HepG2 (cell line): ENCODE measurements at regions not wholly inside any gene's neighbourhood (a gene's known extent, or its start where the extent isn't known, plus 50 kb on each side); places are given as distances from the start of the nearest gene placed in this dataset.

ENCODE experiments used
- ATAC-seq: fragments of 200-7000 bp; cut with Tn5 transposase; 3 replicates; pipeline ENCODE4 v1.9.1; 2020; ENCODE audit warnings: mild to moderate bottlenecking, moderate library complexity
- BruUV-seq: library from RNA; stranded (reverse); fragments of 400-500 nt; replicated peaks from 2 replicates; lab custom pipeline; 2021; lab: Mats Ljungman, UMichigan
- CTCF ChIA-PET: fragments of 300-600 bp; formaldehyde crosslinking; extraction: SDS; loops from one replicate; lab custom pipeline; 2021; ENCODE audit warnings: low total read pairs, inconsistent platforms, low intra/inter-chr PET ratio; lab: Yijun Ruan, JAX
- POLR2A ChIA-PET: fragments of 350-600 bp; sonication (Branson Sonifier 250); formaldehyde crosslinking; loops from one replicate; lab custom pipeline; 2020; ENCODE audit warnings: antibody characterized with exemption, inconsistent platforms; lab: Yijun Ruan, JAX
- DNase-seq: peaks from one replicate; pipeline ENCODE4 v3.0.0-alpha.2; 2015; ENCODE audit warnings: low spot score
- FAIRE-seq: peaks from 3 replicates; lab custom pipeline; 2011; peaks lifted over from hg19 to GRCh38; lab: Jason Lieb, UNC
- H2AFZ ChIP-seq: one replicate; pipeline ENCODE4 v1.6.1; 2011; ENCODE audit warnings: low read length, inconsistent platforms
- H3K27ac ChIP-seq: fragments of 300-600 bp; 3 replicates; pipeline ENCODE4 v1.8.0; 2011; ENCODE audit warnings: mixed run types, mild to moderate bottlenecking, mixed read lengths, low read length, inconsistent platforms; ENCODE audit not compliant: insufficient read depth; ENCODE audit errors: extremely low read length
- H3K27me3 ChIP-seq, 2 experiments: fragments of 200-600 bp in 1 of 2; 2 replicates in 1 of 2; 3 replicates in 1 of 2; pipeline versions ENCODE4 v1.6.0 to v1.8.0; 2011; ENCODE audit warnings: low read length in 2 of 2, mild to moderate bottlenecking in 2 of 2, moderate library complexity in 2 of 2, inconsistent platforms in 1 of 2; ENCODE audit not compliant: insufficient read depth in 2 of 2, control insufficient read depth in 1 of 2
- H3K36me3 ChIP-seq, 2 experiments: fragments of 200-600 bp in 1 of 2; replicated peaks in 1 of 2; 2 replicates in 1 of 2; 3 replicates in 1 of 2; pipeline versions ENCODE4 v1.5.1 to v1.8.0; 2011; ENCODE audit warnings: low read length in 2 of 2, inconsistent platforms in 1 of 2; ENCODE audit not compliant: insufficient read depth in 2 of 2, control insufficient read depth in 1 of 2
- H3K4me1 ChIP-seq: 2 replicates; pipeline ENCODE4 v1.5.1; 2012; ENCODE audit warnings: low read length, inconsistent platforms; ENCODE audit not compliant: insufficient read depth
- H3K4me2 ChIP-seq: 2 replicates; pipeline ENCODE4 v1.6.0; 2011; ENCODE audit warnings: low read depth, low read length, inconsistent platforms
- H3K4me3 ChIP-seq, 3 experiments: fragments of 200-600 bp in 1 of 3; sonication (generic), shearing (Covaris generic) in 1 of 3; replicated peaks in 1 of 3; 2 replicates each; pipeline ENCODE4 v1.5.1; 2011 to 2016; ENCODE audit warnings: low read length in 3 of 3, inconsistent platforms in 2 of 3, low read depth in 2 of 3, mild to moderate bottlenecking in 2 of 3, control low read depth in 1 of 3, mixed read lengths in 1 of 3; ENCODE audit not compliant: insufficient read depth in 1 of 3
- H3K79me2 ChIP-seq: one replicate; pipeline ENCODE4 v1.6.1; 2011; ENCODE audit warnings: low read length, inconsistent platforms; ENCODE audit not compliant: insufficient read depth
- H3K9ac ChIP-seq: 2 replicates; pipeline ENCODE4 v1.6.0; 2011; ENCODE audit warnings: mild to moderate bottlenecking, low read depth, low read length, inconsistent platforms; ENCODE audit not compliant: insufficient read depth
- H3K9me3 ChIP-seq: 2 replicates; pipeline ENCODE4 v1.5.1; 2012; ENCODE audit warnings: mild to moderate bottlenecking, low read length
- H4K20me1 ChIP-seq: 2 replicates; pipeline ENCODE4 v1.6.0; 2011; ENCODE audit warnings: inconsistent platforms, mild to moderate bottlenecking, low read length, moderate library complexity; ENCODE audit not compliant: insufficient read depth
- ISL2 ChIP-seq: sonication (generic); formaldehyde crosslinking; IDR thresholded peaks from 2 replicates; pipeline ENCODE4 v1.5.0; 2020; ENCODE audit warnings: missing genetic modification reagents
- NCOA1 ChIP-seq: sonication (generic); formaldehyde crosslinking; IDR thresholded peaks from 2 replicates; pipeline ENCODE4 v1.9.0; 2021; ENCODE audit warnings: missing genetic modification reagents
- NFATC3 ChIP-seq: sonication (generic); formaldehyde crosslinking; IDR thresholded peaks from 2 replicates; pipeline ENCODE4 v1.5.1; 2020; ENCODE audit warnings: mild to moderate bottlenecking, missing genetic modification reagents
- NFE2 ChIP-seq: sonication (generic); formaldehyde crosslinking; IDR thresholded peaks from 2 replicates; pipeline ENCODE4 v1.4.0; 2020; ENCODE audit warnings: missing genetic modification reagents
- SYNCRIP ChIP-seq: fragments of 200-400 bp; formaldehyde crosslinking; IDR thresholded peaks from 2 replicates; pipeline ENCODE4 v1.6.1; 2018; ENCODE audit warnings: mild to moderate bottlenecking, low read depth, low read length; ENCODE audit not compliant: insufficient read depth
- ZBTB20 ChIP-seq: sonication (generic); formaldehyde crosslinking; IDR thresholded peaks from 2 replicates; pipeline ENCODE4 v1.8.1; 2023; ENCODE audit warnings: missing genetic modification reagents, low read depth, mild to moderate bottlenecking, borderline replicate concordance
- ZBTB25 ChIP-seq: IDR thresholded peaks from 2 replicates; pipeline ENCODE4 v1.6.1; 2018; ENCODE audit warnings: missing genetic modification reagents
- ZNF44 ChIP-seq: sonication (generic); formaldehyde crosslinking; IDR thresholded peaks from 2 replicates; pipeline ENCODE4 v1.5.1; 2020; ENCODE audit warnings: mild to moderate bottlenecking, missing genetic modification reagents
- ZNF773 ChIP-seq: sonication (generic); formaldehyde crosslinking; IDR thresholded peaks from 2 replicates; pipeline ENCODE4 v1.4.0; 2020; ENCODE audit warnings: missing genetic modification reagents, borderline replicate concordance
- ZNF839 ChIP-seq: sonication (generic); formaldehyde crosslinking; IDR thresholded peaks from 2 replicates; pipeline ENCODE4 v1.4.0; 2020; ENCODE audit warnings: missing genetic modification reagents, mild to moderate bottlenecking, borderline replicate concordance
- WGBS: methylation state at CpG from one replicate; pipeline ENCODE4 v1.1.6; 2017; ENCODE audit warnings: low lambda C conversion rate; 5-methylcytosine and 5-hydroxymethylcytosine counted together
- in situ Hi-C: cut with HindIII; loops from 2 replicates; pipeline ENCODE4 v1.10.0; 2017; ENCODE audit warnings: low pct_unique_long_range_greater_than_20kb; ENCODE audit not compliant: extremely low pct_ligation_motif_present
- intact Hi-C: fragments of 100-400 bp; cut with micrococcal nuclease; formaldehyde crosslinking; loops from one replicate; pipeline ENCODE4 v1.10.0; 2022; ENCODE audit not compliant: unreplicated experiment
- TF ChIP-seq, protein P1 (sequence below): sonication (generic); formaldehyde crosslinking; conservative IDR thresholded peaks from 2 replicates; pipeline ENCODE4 v1.4.0; 2020; ENCODE audit warnings: missing genetic modification reagents
- TF ChIP-seq, protein P2 (sequence below): sonication (generic); formaldehyde crosslinking; IDR thresholded peaks from 2 replicates; pipeline ENCODE4 v1.8.1; 2023; ENCODE audit warnings: missing genetic modification reagents, mild to moderate bottlenecking, borderline replicate concordance

- WGBS, result 25% methylated on average over 6 of the region's 6 CpGs
- H3K79me2 ChIP-seq, result no peaks in the 10 kb centered on the region
- H3K9ac ChIP-seq, result no peak overlapping the region
- no peaks in the 10 kb centered on the region for H3K27me3 ChIP-seq
- ChIA-PET POLR2A (no interaction called here), CTCF (no interaction called here)
- no peak overlapping the region for H3K4me3 ChIP-seq
- H2AFZ ChIP-seq, result no peak overlapping the region
- no peaks in the 10 kb centered on the region for H3K36me3 ChIP-seq
- no peak for FAIRE-seq
- TF ChIP-seq NFATC3 (CRISPR knock-in tag), result no peak
- no peak overlapping the region for H3K4me2 ChIP-seq
- no peaks in the 10 kb centered on the region for H3K4me1 ChIP-seq
- no peaks in the 10 kb centered on the region for H4K20me1 ChIP-seq
- BruUV-seq, result no TSS peak
- H3K27ac ChIP-seq, result no peak overlapping the region
- DNase-seq, result no peak
- intact Hi-C loops, result no loop called here
- H3K9me3 ChIP-seq, result no peaks in the 10 kb centered on the region
- no peak for ATAC-seq
- in situ Hi-C loops, result loop anchor here (25.0 kb wide), 1 partner anchor 471 kb away; no protein-coding TSS in a partner anchor
Observed at GRCh38 chr18:33841221-33841967, 263.4 kb downstream of the ASXL3 start.

GRCh38 chr18:33840212-33840593 is 262.2 kb downstream of the ASXL3 start:
- CTCF ChIA-PET, result interaction anchor here (0.6 kb wide), 1 partner anchor 608 kb away, joined by 3 read pairs; no protein-coding TSS in a partner anchor

More at GRCh38 chr18:33840212-33840593, 262.2 kb downstream of the ASXL3 start:
- Histone ChIP-seq H3K79me2 (no peaks in the 10 kb centered on the region), H3K4me3 (no peak overlapping the region), H3K9ac (no peak overlapping the region), H3K4me1 (no peaks in the 10 kb centered on the region), H3K27me3 (no peaks in the 10 kb centered on the region), H2AFZ (no peak overlapping the region), H3K36me3 (no peaks in the 10 kb centered on the region)
- DNase-seq (no peak), FAIRE-seq (no peak)
- intact Hi-C loops, result no loop called here
- in situ Hi-C loops, result loop anchor here (25.0 kb wide), 1 partner anchor 472 kb away; no protein-coding TSS in a partner anchor
- TF ChIP-seq ZBTB20 (CRISPR knock-in tag), result no peak
- no peak for TF ChIP-seq ZNF44
- no peak for TF ChIP-seq ZBTB25
- no peak for TF ChIP-seq NFE2 (CRISPR knock-in tag)
- TF ChIP-seq ISL2 (CRISPR knock-in tag), result no peak
- TF ChIP-seq, protein P1, sequence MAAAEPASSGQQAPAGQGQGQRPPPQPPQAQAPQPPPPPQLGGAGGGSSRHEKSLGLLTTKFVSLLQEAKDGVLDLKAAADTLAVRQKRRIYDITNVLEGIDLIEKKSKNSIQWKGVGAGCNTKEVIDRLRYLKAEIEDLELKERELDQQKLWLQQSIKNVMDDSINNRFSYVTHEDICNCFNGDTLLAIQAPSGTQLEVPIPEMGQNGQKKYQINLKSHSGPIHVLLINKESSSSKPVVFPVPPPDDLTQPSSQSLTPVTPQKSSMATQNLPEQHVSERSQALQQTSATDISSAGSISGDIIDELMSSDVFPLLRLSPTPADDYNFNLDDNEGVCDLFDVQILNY (CRISPR knock-in tag), result no peak
- TF ChIP-seq ZNF839 (CRISPR knock-in tag), result no peak
- TF ChIP-seq, protein P2, sequence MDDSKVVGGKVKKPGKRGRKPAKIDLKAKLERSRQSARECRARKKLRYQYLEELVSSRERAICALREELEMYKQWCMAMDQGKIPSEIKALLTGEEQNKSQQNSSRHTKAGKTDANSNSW (CRISPR knock-in tag), result no peak
- no peak for TF ChIP-seq NCOA1 (CRISPR knock-in tag)
- no peak for TF ChIP-seq ZNF773 (CRISPR knock-in tag)
- no peak for TF ChIP-seq SYNCRIP
- TF ChIP-seq, all 625 proteins: peak for 0
- H3K4me2 ChIP-seq, result no peak overlapping the region
- WGBS, result 51% methylated on average over 2 of the region's 2 CpGs
- BruUV-seq, result no TSS peak
- ATAC-seq, result no peak
- no peaks in the 10 kb centered on the region for H3K9me3 ChIP-seq
- H3K27ac ChIP-seq, result no peak overlapping the region
- H4K20me1 ChIP-seq, result no peaks in the 10 kb centered on the region
- POLR2A ChIA-PET, result no interaction called here
